Panc1 (cell line): ENCODE measurements at regions not wholly inside any gene's neighbourhood (a gene's known extent, or its start where the extent isn't known, plus 50 kb on each side); places are given as distances from the start of the nearest gene placed in this dataset.

Experiments used
- CTCF ChIP-seq: fragments of 450-650 bp; IDR thresholded peaks from 2 replicates; pipeline ENCODE4 v1.5.1; 2017; ENCODE audit warnings: mild to moderate bottlenecking
- REST ChIP-seq, 2 experiments: IDR thresholded peaks; 2 replicates each; pipeline ENCODE4 v1.6.1; 2011 to 2012; ENCODE audit warnings: low read depth in 2 of 2, control low read depth in 1 of 2, low read length in 1 of 2, mild to moderate bottlenecking in 1 of 2, moderate library complexity in 1 of 2; ENCODE audit not compliant: insufficient read depth in 1 of 2

GRCh38 chr2:10186868-10187535 is 64.5 kb downstream of the RRM2 start:
- TF ChIP-seq CTCF: no peak
- no peak for TF ChIP-seq REST (IDR thresholded peaks at IDR 0.05; ENCODE audit: insufficient read depth in 1 of 2, low read depth in 2 of 2, low read length in 1 of 2)
